ENCODE measurements at regions not wholly inside any gene's neighbourhood (a gene's known extent, or its start where the extent isn't known, plus 50 kb on each side); places are given as distances from the start of the nearest gene placed in this dataset.

GRCh38 chr4:177759729-177760128, 317.5 kb upstream of the AGA start:
- H3K4me1 ChIP-seq (ENCODE audit: insufficient read depth) = no peaks in the 10 kb centered on the region
- DNase-seq (ENCODE audit: extremely low spot score) = no peak
- no peak overlapping the region for H3K4me3 ChIP-seq (ENCODE audit: low read depth, low read length)
- WGBS = 95% methylated on average over 3 of the region's 3 CpGs
- no peak overlapping the region for H3K27ac ChIP-seq (ENCODE audit: low read depth)
- H3K36me3 ChIP-seq (ENCODE audit: insufficient read depth) = no peaks in the 10 kb centered on the region

DNA sequence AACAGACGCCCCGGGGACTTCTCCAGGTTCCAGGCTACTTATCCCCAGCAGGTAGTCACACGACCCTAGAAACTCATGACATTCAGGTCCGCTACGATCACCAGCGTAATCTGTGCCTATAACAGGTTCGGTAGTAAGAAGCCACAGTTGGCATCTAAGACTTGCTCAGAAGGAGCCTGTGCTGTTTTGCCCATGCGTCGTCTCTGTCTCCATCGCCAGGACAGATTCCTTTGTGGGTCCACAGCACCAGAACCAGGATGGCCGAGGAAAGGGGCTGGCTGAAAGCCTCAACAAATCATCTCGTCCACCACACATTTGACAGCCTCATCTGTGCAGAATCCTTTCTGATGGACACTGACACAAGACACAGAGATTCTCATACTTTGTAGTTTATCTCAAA, 319.5 kb upstream of the AGA start:
- Histone ChIP-seq H3K27ac (ENCODE audit: low read depth) (no peak overlapping the region), H3K4me1 (ENCODE audit: insufficient read depth) (no peaks in the 10 kb centered on the region), H3K4me3 (ENCODE audit: low read depth, low read length) (no peak overlapping the region), H3K36me3 (ENCODE audit: insufficient read depth) (no peaks in the 10 kb centered on the region)
- no peak for DNase-seq (ENCODE audit: extremely low spot score)
- 92% methylated on average over 12 of the region's 12 CpGs for WGBS

DNA sequence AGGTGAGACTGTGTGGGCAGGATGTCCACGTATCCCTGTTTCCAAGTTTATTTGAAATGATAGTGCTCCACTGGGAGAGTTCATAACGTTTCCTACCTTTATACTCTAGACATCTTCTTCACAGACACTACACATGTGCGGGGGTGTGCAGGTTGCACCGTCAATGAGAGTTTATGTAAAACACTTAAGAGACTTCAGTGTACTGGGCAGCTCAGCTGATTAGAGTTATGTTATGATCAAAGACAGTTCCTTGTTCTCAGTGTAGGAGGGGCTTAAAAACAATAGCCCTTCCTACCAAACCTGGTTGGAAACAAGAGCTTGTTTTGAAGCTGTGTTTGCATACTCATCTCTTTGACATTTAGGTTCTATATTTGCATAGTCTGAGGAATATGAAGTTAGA, 326.9 kb upstream of the AGA start:
- DNase-seq (ENCODE audit: extremely low spot score) = no peak
- Histone ChIP-seq H3K27ac (ENCODE audit: low read depth) (no peak overlapping the region), H3K4me1 (ENCODE audit: insufficient read depth) (no peaks in the 10 kb centered on the region), H3K4me3 (ENCODE audit: low read depth, low read length) (no peak overlapping the region), H3K36me3 (ENCODE audit: insufficient read depth) (no peaks in the 10 kb centered on the region)
- 75% methylated on average over 4 of the region's 4 CpGs for WGBS

DNA sequence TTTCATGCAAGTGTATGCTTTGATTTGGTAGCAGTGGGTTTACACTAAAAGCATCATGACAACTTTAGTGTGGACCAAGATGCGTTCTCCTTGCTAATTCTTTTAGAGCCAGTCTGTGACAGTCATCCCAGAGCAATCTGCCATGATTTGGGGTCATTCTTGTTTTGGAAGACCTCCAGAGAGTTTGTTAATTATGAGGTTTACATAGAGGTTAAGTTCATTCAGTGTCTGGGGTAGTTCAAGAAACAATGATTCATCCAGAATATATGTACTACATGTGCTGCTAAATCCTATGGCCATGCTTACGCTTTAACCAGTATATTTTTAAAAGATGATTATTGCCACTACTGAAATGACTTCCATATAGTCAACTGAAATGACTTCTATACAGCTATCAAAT, 328.5 kb upstream of the AGA start:
- no peak for DNase-seq (ENCODE audit: extremely low spot score)
- H3K36me3 ChIP-seq (ENCODE audit: insufficient read depth) = no peaks in the 10 kb centered on the region
- no peak overlapping the region for H3K27ac ChIP-seq (ENCODE audit: low read depth)
- H3K4me1 ChIP-seq (ENCODE audit: insufficient read depth) = no peaks in the 10 kb centered on the region
- WGBS = 87% methylated on average over 2 of the region's 2 CpGs
- no peak overlapping the region for H3K4me3 ChIP-seq (ENCODE audit: low read depth, low read length)

GRCh38 chr4:177771645-177772044, 329.4 kb upstream of the AGA start:
- 90% methylated on average over 1 of the region's 1 CpG for WGBS

GRCh38 chr4:177778623-177779022, 336.4 kb upstream of the AGA start:
- Histone ChIP-seq H3K36me3 (ENCODE audit: insufficient read depth) (no peaks in the 10 kb centered on the region), H3K4me1 (ENCODE audit: insufficient read depth) (no peaks in the 10 kb centered on the region), H3K4me3 (ENCODE audit: low read depth, low read length) (no peak overlapping the region), H3K27ac (ENCODE audit: low read depth) (no peak overlapping the region)
- no peak for DNase-seq (ENCODE audit: extremely low spot score)
- 94% methylated on average over 2 of the region's 2 CpGs for WGBS

More at GRCh38 chr4:177771645-177772044, 329.4 kb upstream of the AGA start:
- DNase-seq (ENCODE audit: extremely low spot score) = no peak
- H3K36me3 ChIP-seq (ENCODE audit: insufficient read depth) = no peaks in the 10 kb centered on the region
- H3K4me1 ChIP-seq (ENCODE audit: insufficient read depth) = no peaks in the 10 kb centered on the region
- H3K4me3 ChIP-seq (ENCODE audit: low read depth, low read length) = no peak overlapping the region
- no peak overlapping the region for H3K27ac ChIP-seq (ENCODE audit: low read depth)

- Histone ChIP-seq H3K27ac (ENCODE audit: low read depth) (no peak overlapping the region), H3K4me3 (ENCODE audit: low read depth, low read length) (no peak overlapping the region), H3K36me3 (ENCODE audit: insufficient read depth) (no peaks in the 10 kb centered on the region), H3K4me1 (ENCODE audit: insufficient read depth) (no peaks in the 10 kb centered on the region)
- WGBS = 81% methylated on average over 4 of the region's 4 CpGs
- DNase-seq (ENCODE audit: extremely low spot score) = no peak
These were observed 342.8 kb upstream of the AGA start for GRCh38 chr4:177785000-177785399.

DNA sequence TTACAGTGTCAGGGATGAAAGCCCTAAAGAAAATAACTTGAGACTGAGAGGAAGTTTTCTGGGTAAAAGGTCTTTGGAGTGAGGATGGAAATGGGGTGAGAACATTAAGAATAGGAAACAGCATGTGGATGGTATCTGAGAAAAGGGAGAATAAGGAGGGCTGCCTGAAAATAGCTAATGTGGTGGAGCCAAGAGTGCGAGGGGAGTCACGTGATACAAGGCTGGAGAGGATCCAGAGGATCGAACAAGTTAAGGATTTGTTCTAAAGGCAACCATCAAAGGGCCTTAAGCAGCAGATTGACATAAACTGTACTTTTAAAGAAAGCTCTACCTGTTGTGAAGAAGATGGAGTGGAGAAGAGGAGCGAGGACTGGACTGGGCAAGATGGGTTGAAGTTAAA, 347.4 kb upstream of the AGA start:
- WGBS = 49% methylated on average over 4 of the region's 4 CpGs
- Histone ChIP-seq H3K4me3 (ENCODE audit: low read depth, low read length) (no peak overlapping the region), H3K4me1 (ENCODE audit: insufficient read depth) (no peaks in the 10 kb centered on the region), H3K27ac (ENCODE audit: low read depth) (no peak overlapping the region), H3K36me3 (ENCODE audit: insufficient read depth) (no peaks in the 10 kb centered on the region)
- no peak for DNase-seq (ENCODE audit: extremely low spot score)

GRCh38 chr4:177791188-177791587, 349.0 kb upstream of the AGA start:
- H3K36me3 ChIP-seq (ENCODE audit: insufficient read depth) = no peaks in the 10 kb centered on the region
- no peak for DNase-seq (ENCODE audit: extremely low spot score)
- 89% methylated on average over 4 of the region's 4 CpGs for WGBS

GRCh38 chr4:177796841-177797240, 354.6 kb upstream of the AGA start:
- DNase-seq (ENCODE audit: extremely low spot score) = no peak
- Histone ChIP-seq H3K4me1 (ENCODE audit: insufficient read depth) (no peaks in the 10 kb centered on the region), H3K27ac (ENCODE audit: low read depth) (no peak overlapping the region), H3K36me3 (ENCODE audit: insufficient read depth) (no peaks in the 10 kb centered on the region), H3K4me3 (ENCODE audit: low read depth, low read length) (no peak overlapping the region)
- 34% methylated on average over 5 of the region's 5 CpGs for WGBS

More at GRCh38 chr4:177791188-177791587, 349.0 kb upstream of the AGA start:
- H3K4me1 ChIP-seq (ENCODE audit: insufficient read depth) = no peaks in the 10 kb centered on the region
- no peak overlapping the region for H3K4me3 ChIP-seq (ENCODE audit: low read depth, low read length)
- H3K27ac ChIP-seq (ENCODE audit: low read depth) = no peak overlapping the region

DNA sequence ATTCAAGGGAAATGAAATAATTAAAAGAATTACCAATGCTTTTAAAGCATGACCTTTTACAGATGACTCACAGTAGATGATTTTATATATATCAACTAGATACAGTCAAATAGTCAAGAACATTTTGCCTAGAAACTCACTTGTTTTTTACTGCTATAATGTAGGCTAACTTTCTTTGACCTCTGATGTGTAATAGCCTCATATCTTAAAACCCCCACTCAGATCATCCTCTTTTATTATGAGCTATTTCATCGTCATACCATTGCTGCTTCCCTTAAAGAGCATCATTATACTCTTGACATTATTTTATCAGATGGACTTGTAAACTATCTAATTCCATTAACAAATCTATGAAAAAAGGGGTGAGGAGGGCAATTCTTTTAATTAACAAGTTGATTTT, 355.9 kb upstream of the AGA start:
- H3K4me1 ChIP-seq (ENCODE audit: insufficient read depth) = no peaks in the 10 kb centered on the region
- whole genome bisulfite sequencing = 0% methylated on average over 1 of the region's 1 CpG
- no peak for DNase-seq (ENCODE audit: extremely low spot score)
- H3K27ac ChIP-seq (ENCODE audit: low read depth) = no peak overlapping the region
- H3K4me3 ChIP-seq (ENCODE audit: low read depth, low read length) = no peak overlapping the region
- H3K36me3 ChIP-seq (ENCODE audit: insufficient read depth) = no peaks in the 10 kb centered on the region

- H3K36me3 ChIP-seq (ENCODE audit: insufficient read depth) = no peaks in the 10 kb centered on the region
- H3K27ac ChIP-seq (ENCODE audit: low read depth) = no peak overlapping the region
- WGBS = 30% methylated on average over 1 of the region's 1 CpG
These were observed 359.9 kb upstream of the AGA start for GRCh38 chr4:177802162-177802561.

GRCh38 chr4:177802661-177803060, 360.4 kb upstream of the AGA start:
- WGBS = 86% methylated on average over 1 of the region's 1 CpG
- Histone ChIP-seq H3K4me3 (ENCODE audit: low read depth, low read length) (no peak overlapping the region), H3K27ac (ENCODE audit: low read depth) (no peak overlapping the region), H3K36me3 (ENCODE audit: insufficient read depth) (no peaks in the 10 kb centered on the region), H3K4me1 (ENCODE audit: insufficient read depth) (no peaks in the 10 kb centered on the region)
- DNase-seq (ENCODE audit: extremely low spot score) = no peak

More at GRCh38 chr4:177802162-177802561, 359.9 kb upstream of the AGA start:
- Histone ChIP-seq H3K4me3 (ENCODE audit: low read depth, low read length) (no peak overlapping the region), H3K4me1 (ENCODE audit: insufficient read depth) (no peaks in the 10 kb centered on the region)
- no peak for DNase-seq (ENCODE audit: extremely low spot score)

- Histone ChIP-seq H3K4me3 (ENCODE audit: low read depth, low read length) (no peak overlapping the region), H3K36me3 (ENCODE audit: insufficient read depth) (no peaks in the 10 kb centered on the region)
- WGBS = 76% methylated on average over 3 of the region's 3 CpGs
These were observed 360.9 kb upstream of the AGA start for GRCh38 chr4:177803151-177803550.

GRCh38 chr4:177809791-177810190, 367.6 kb upstream of the AGA start:
- WGBS = 38% methylated on average over 3 of the region's 3 CpGs
- no peaks in the 10 kb centered on the region for H3K4me1 ChIP-seq (ENCODE audit: insufficient read depth)
- peak; percentile 72 for DNase-seq (ENCODE audit: extremely low spot score)
- no peaks in the 10 kb centered on the region for H3K36me3 ChIP-seq (ENCODE audit: insufficient read depth)
- no peak overlapping the region for H3K4me3 ChIP-seq (ENCODE audit: low read depth, low read length)
- H3K27ac ChIP-seq (ENCODE audit: low read depth) = no peak overlapping the region

More at GRCh38 chr4:177803151-177803550, 360.9 kb upstream of the AGA start:
- no peak for DNase-seq (ENCODE audit: extremely low spot score)
- no peak overlapping the region for H3K27ac ChIP-seq (ENCODE audit: low read depth)
- H3K4me1 ChIP-seq (ENCODE audit: insufficient read depth) = no peaks in the 10 kb centered on the region
